ENCODE measurements at regions not wholly inside any gene's neighbourhood (a gene's known extent, or its start where the extent isn't known, plus 50 kb on each side); places are given as distances from the start of the nearest gene placed in this dataset.

DNA sequence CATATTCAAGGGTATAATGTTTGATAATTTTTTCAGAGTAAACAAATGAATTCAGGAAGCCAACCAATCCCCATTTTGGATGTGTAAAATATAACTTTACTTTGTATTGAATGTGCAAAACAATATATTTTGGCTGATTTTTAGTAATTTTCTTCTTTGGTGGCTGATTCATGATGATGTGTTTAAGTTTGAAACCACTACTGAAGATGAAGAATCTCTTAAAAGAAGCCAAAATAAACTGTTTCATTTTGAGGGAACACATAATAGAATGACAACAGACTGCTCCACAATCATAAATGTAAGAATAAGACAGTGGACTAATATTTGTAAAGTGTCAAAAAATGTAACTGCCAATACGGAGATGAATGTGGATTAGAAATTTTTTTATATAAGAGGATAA is 52.5 kb upstream of the TRIM43 start:
- DNase-seq (ENCODE audit: low spot score): no peak

DNA sequence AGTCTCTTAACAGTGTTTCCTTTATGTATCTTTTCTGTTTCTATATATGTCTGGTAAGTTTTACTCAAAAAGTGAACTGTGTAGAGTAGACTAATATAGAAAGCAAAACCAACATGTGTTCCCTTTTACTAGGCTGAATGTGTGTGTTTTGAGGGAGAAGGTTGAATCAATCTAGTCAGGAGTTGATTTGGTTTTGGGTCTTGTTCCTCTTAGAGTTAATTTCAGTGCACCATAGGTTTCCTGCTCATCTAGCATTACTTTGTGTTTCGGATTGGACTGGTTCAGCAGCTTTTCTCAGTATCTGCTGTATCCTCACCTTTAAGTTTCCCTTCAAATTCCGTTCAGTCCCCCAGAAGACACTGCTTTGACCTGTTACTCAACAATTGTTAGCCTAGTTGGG is 52.0 kb upstream of the TRIM43 start:
- peak; percentile 15 for DNase-seq (ENCODE audit: low spot score)

Measured in Ammon's horn (tissue), 1 donor.